ENCODE measurements at regions not wholly inside any gene's neighbourhood (a gene's known extent, or its start where the extent isn't known, plus 50 kb on each side); places are given as distances from the start of the nearest gene placed in this dataset.

- no peak for DNase-seq (ENCODE audit: low read depth in 1 of 2, low spot score in 2 of 2)
- TF ChIP-seq EGR1 (IDR thresholded peaks at IDR 0.05; ENCODE audit: borderline replicate concordance, low read depth, low read length): no peak
- no peak for TF ChIP-seq TBP (IDR thresholded peaks at IDR 0.05; ENCODE audit: low read depth, low read length)
- no peak for TF ChIP-seq CHD1 (IDR thresholded peaks at IDR 0.05; ENCODE audit: low read depth, low read length)
- no peak for TF ChIP-seq KDM4A (IDR thresholded peaks at IDR 0.05; ENCODE audit: low read depth, low read length, severe bottlenecking)
- no peak for TF ChIP-seq POLR2A (IDR thresholded peaks at IDR 0.05; ENCODE audit: control extremely low read depth in 1 of 2, low read depth in 2 of 2, low read length in 2 of 2)
- TF ChIP-seq MAFK (IDR thresholded peaks at IDR 0.05; ENCODE audit: low read depth, low read length): no peak
- TF ChIP-seq BRCA1 (IDR thresholded peaks at IDR 0.05; ENCODE audit: low read depth, low read length): no peak
- TF ChIP-seq EP300 (IDR thresholded peaks at IDR 0.05; ENCODE audit: borderline replicate concordance in 1 of 2, low read depth in 2 of 2, low read length in 2 of 2): no peak
- no peak for TF ChIP-seq ASH2L (IDR thresholded peaks at IDR 0.05; ENCODE audit: low read length)
- no peak for TF ChIP-seq RAD21 (IDR thresholded peaks at IDR 0.05 in 1 of 2, conservative IDR thresholded peaks at IDR 0.05 in 1 of 2; ENCODE audit: low read depth in 2 of 2, low read length in 2 of 2)
- TF ChIP-seq TEAD4 (IDR thresholded peaks at IDR 0.05; ENCODE audit: low read depth, low read length): no peak
- no peak for TF ChIP-seq SIN3A (conservative IDR thresholded peaks at IDR 0.05 in 1 of 2, IDR thresholded peaks at IDR 0.05 in 1 of 2; ENCODE audit: low read depth in 1 of 2, low read length in 2 of 2)
- no peak for TF ChIP-seq EZH2 (IDR thresholded peaks at IDR 0.05; ENCODE audit: low read depth, low read length, severe bottlenecking)
- TF ChIP-seq PHF8 (conservative IDR thresholded peaks at IDR 0.05; ENCODE audit: low read depth, low read length): no peak
- TF ChIP-seq JUN (IDR thresholded peaks at IDR 0.05; ENCODE audit: low read depth, low read length): no peak
These were observed 325.4 kb downstream of the CHRM3 start for GRCh38 chr1:239711768-239712167.

More at GRCh38 chr1:239711768-239712167, 325.4 kb downstream of the CHRM3 start:
- Histone ChIP-seq H3K27me3 (replicated peaks in 1 of 4; ENCODE audit: control insufficient read depth in 3 of 4, extremely low read depth in 1 of 4, insufficient read depth in 3 of 4, low read length in 3 of 4) (no peaks in the 10 kb centered on the region), H2BK15ac (ENCODE audit: low read length) (no peak overlapping the region), H3K4me2 (ENCODE audit: insufficient read depth in 1 of 2, low read depth in 2 of 2, low read length in 2 of 2) (no peak overlapping the region), H3K18ac (ENCODE audit: extremely low read depth, low read length) (no peak overlapping the region; the same call in 1 of the 2 replicates), H2BK120ac (replicated peaks; ENCODE audit: low read depth, low read length) (no peak overlapping the region), H3K23me2 (ENCODE audit: low read depth, low read length) (no peaks in the 10 kb centered on the region), H3K79me2 (ENCODE audit: control insufficient read depth in 1 of 2, insufficient read depth in 2 of 2, low read length in 2 of 2) (no peaks in the 10 kb centered on the region), H2BK12ac (ENCODE audit: low read depth, low read length) (no peak overlapping the region), H3K27ac (ENCODE audit: low read depth, low read length) (no peak overlapping the region), H3K36me3 (ENCODE audit: control insufficient read depth in 2 of 4, insufficient read depth in 4 of 4, low read length in 3 of 4) (no peaks in the 10 kb centered on the region), H4K20me1 (replicated peaks in 1 of 2; ENCODE audit: control insufficient read depth in 1 of 2, insufficient read depth in 2 of 2, low read length in 2 of 2) (no peaks in the 10 kb centered on the region), H4K8ac (ENCODE audit: extremely low read depth, insufficient read depth, low read length) (no peak overlapping the region), H2AK5ac (ENCODE audit: low read depth, low read length) (no peak overlapping the region), H4K91ac (replicated peaks; ENCODE audit: insufficient read length, low read length) (no peak overlapping the region), H3K4ac (replicated peaks; ENCODE audit: insufficient read length, low read depth, low read length) (no peak overlapping the region), H2BK5ac (ENCODE audit: low read depth, low read length) (no peak overlapping the region), H4K5ac (ENCODE audit: insufficient read length, low read depth, low read length) (no peak overlapping the region), H3K23ac (ENCODE audit: insufficient read length) (no peak overlapping the region), H3K79me1 (ENCODE audit: low read depth, low read length) (no peaks in the 10 kb centered on the region), H2BK20ac (ENCODE audit: low read length) (no peak overlapping the region), H2AFZ (ENCODE audit: low read length) (no peak overlapping the region), H3K4me1 (replicated peaks in 1 of 4; ENCODE audit: control insufficient read depth in 3 of 4, insufficient read depth in 4 of 4, low read length in 3 of 4) (peaks cover 0 to 6% (median 2%) of the 10 kb centered on the region in 4 experiments; a peak in 2 of 7 replicates), H3K14ac (ENCODE audit: insufficient read length) (no peak overlapping the region), H3K9me3 (ENCODE audit: insufficient read depth in 2 of 2, low read depth in 1 of 2, low read length in 1 of 2) (no peaks in the 10 kb centered on the region), H3K56ac (replicated peaks; ENCODE audit: insufficient read length, low read depth, low read length) (no peak overlapping the region), H3K4me3 (ENCODE audit: extremely low read depth in 1 of 4, insufficient read depth in 2 of 4, low read depth in 3 of 4, low read length in 4 of 4) (no peak overlapping the region), H3K9ac (replicated peaks in 1 of 4; ENCODE audit: extremely low read depth in 1 of 4, low read depth in 3 of 4, low read length in 3 of 4) (no peak overlapping the region)
- WGBS, 2 experiments (ENCODE audit: extremely low coverage in 1 of 2, insufficient coverage in 1 of 2, insufficient read length in 1 of 2, insufficient replicate concordance in 2 of 2, low coverage in 1 of 2, low lambda C conversion rate in 2 of 2, missing lambda C conversion rate in 1 of 2): 100% methylated on average over 1 of the region's 1 CpG; no CpG with 5 or more reads in 1 of the 2 experiments
- no peak for FAIRE-seq
- ChIA-PET CTCF (ENCODE audit: partially characterized antibody) (interaction anchor here (1.4 kb wide), 1 partner anchor 13 kb away, joined by 6 read pairs; no protein-coding TSS in a partner anchor), POLR2A (ENCODE audit: partially characterized antibody) (no interaction called here)

Data from H1 (cell line).